ENCODE measurements at regions not wholly inside any gene's neighbourhood (a gene's known extent, or its start where the extent isn't known, plus 50 kb on each side); places are given as distances from the start of the nearest gene placed in this dataset.

DNA sequence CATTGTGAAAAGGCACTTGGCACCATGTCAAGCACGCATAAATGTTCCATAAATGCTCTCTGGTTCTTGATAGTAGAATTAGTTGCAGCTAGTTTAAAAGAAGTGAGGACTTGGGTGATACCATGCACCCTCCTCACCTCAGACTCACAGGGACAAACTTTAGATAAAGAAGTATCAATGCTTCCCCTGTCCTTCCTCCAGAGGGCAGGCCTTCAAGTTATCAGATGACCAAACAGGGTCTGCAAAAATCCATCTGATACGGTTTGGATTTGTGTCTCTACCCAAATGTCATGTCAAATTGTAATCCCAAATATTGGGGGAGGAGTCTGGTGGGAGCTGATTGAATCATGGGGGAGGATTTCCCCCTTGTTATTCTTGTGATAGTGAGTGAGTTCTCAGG is 54.1 kb downstream of the C1QL2 start:
- no peak for DNase-seq

DNA sequence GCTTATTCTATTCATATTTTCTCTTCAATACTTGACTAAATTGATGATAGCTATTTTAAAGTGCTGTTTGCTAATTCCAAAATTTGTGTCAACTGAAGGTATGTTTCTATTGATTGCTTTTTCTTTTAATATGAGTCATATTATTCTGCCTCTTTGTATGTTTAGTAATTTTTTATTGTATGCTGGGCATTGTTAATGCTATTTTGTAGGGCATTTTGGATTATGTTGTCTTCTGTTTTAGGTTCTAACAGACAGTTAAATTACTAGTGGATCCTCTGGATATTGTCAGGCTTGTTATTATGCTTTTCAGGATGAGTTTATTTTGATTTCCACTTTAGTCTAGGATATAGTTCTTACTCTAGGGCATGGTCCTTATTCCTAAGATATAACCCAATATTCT is 55.6 kb downstream of the C1QL2 start:
- DNase-seq = no peak

DNA sequence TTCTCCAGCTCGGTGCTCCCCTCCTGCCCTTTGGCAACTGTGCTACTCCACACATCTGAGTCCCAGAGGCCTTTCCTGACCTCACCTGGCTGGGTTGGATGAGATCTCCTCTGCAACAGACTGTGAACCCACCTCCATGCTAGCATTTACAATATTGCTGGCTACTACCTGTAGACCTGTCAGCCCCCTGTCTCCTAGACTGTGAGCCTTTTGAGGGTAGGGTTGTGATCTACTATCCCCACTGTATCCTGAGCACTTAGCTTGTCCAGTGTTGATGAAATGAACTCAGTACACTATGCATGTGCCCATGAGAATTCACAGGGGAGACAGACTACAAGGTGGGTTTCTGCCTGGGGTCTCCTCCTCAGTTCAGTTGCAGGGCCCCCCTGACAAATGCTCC is 70.1 kb downstream of the C1QL2 start:
- DNase-seq = no peak

DNA sequence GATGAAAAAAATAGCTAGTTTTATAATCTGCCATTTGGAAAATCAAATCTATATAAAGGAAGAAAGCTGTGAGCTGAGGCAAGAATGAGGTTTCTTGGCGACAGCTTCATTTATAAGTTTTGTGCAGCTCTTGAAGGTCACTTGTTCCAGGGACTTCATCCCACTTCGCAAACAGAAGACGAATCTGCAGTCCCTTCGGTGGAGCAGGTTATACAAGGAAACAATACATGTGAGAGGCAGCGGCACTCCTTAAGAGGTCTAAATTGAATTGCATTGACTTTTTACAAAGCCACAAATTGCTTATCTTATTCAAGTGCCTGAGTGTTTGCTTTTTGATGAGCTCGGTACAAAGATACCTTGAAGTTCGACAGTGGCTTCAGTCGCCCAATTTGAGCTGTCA is 72.2 kb downstream of the C1QL2 start:
- DNase-seq = no peak

DNA sequence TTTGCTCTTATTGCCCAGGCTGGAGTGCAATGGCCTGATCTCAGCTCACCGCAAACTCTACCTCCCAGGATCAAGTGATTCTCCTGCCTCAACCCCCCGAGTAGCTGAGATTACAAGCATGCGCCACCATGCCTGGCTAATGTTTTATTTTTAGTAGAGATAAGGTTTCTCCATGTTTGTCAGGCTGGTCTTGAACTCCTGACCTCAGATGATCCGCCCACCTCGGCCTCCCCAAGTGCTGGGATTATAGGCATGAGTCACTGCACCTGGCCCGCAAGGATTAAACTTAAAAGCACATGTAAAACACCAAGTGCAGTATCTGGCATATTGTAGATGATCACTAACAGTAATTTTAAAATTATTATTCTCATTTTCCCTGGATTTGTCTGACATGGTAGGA is 72.9 kb downstream of the C1QL2 start:
- DNase-seq = no peak

DNA sequence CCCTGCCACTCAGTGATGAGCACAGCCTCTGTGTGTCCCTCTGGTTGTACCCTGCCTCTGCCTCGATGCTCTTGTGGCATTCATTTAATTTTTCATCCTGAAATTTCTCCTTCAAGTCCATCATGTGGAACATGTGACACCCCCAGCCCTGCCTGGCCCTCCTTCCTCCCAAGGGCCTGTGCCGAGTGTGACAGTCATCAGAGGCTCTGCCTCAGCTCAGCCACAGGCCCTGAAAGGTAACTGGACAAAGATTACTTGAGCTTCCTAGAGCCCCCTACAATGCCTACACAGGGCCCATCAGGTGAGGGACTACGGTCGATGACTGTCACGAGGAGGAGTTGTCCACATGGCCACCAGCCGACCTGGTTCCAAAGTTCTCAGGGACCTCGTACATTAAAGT is 75.1 kb downstream of the C1QL2 start:
- DNase-seq = no peak

DNA sequence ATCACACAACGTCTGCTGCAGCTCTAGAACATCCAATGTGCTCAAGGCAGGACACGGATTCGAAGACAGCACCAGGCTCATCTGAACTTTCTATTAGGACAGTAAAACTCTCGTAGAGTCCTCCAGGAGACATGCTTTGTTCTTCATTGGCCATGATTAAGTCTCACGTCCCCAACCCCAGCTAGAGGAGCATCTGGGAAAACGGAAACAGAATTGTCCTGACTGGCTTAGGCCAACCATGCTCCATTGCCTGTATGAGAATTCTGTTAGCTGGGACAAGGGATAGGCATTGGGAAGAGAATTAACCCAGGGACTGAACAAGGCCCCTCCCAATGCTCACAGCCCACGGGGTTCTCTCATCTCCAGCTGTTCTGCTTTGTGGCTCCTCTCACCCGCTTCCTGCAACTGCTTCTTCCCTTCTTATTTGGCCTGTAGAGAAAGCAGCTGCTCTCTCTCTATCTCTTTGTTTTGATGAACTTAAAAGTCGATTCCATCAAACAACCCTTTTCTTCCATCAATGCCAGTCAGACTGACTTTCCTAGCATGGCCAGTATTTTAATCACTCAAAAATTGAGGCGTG is 75.6 kb downstream of the C1QL2 start:
- DNase-seq = no peak

DNA sequence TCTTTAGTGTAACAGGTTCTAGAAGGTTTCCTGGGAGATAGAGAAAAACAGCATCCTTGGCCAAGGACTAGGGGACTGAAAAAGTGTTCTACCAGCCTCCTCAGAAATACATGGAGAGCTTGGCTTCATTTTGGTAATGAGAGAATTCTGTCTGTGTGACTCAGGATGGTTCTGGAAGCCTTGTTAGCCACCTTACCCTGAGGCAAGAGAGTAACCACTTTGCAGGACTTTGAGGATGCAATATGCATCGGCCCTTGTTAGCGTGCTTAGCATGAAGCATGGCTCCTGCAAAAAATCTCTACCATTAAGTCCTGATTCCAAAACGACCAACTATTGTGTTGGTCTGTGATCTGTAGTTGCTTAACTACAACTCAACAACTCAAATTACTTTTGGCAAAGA is 79.8 kb downstream of the C1QL2 start:
- no peak for DNase-seq

DNA sequence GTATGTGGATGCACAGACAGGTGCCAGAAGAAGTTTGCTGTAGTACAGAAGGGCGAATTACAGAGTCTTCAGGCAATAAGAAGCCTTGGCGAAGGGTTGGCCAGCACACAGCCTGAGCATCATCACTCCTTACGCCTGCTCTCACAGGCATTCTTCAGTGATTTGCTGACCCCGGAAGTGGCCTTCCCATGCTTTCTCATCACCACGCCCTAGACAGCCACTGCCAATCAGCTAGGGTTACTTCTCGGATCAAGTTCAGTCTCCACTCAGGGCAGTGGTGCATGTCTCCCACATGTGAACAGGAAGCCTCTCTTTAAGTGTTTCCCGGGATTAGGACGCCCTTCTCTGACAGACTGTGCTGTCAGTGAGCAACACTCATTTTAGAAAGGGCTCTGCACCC is 81.8 kb downstream of the C1QL2 start:
- no peak for DNase-seq

DNA sequence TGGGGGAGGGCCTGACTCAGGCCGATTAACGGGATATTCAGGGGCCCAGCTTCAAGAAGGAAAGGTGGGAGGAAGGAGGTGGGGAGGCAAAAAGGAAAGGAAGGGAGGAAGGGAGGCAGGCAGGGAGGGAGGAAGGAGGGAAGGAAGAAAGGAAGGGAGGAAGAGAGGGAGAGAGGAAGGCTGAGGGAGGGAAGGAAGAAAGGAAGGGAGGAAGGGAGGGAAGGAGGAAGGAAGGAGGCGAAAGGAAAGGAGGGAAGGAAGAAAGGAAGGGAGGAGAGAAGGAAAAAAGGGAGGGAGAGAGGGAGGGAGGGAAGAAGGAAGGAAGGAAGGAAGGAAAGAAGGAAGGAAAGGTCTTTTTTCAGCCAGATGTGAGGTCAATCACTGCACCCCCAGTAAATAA is 85.3 kb downstream of the C1QL2 start:
- DNase-seq = no peak

DNA sequence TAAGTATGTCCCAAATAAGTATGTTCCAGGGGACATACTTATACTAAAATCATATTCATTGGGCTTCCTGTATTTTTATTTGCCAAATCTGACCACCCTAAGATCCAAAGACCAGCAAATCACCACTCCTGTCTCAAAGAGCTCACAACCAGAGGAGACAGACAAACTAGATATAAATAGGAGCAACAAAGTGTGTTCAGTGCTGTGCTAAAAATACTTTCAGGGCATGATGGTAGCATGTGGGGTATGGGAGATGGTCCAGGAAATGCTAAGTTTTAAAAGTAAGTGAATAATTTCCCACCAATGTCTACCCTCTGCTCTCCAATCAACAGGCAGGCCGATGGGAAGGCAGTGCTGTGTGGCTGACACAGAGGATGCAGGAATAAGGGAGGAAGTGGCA is 87.1 kb downstream of the C1QL2 start:
- no peak for DNase-seq

DNA sequence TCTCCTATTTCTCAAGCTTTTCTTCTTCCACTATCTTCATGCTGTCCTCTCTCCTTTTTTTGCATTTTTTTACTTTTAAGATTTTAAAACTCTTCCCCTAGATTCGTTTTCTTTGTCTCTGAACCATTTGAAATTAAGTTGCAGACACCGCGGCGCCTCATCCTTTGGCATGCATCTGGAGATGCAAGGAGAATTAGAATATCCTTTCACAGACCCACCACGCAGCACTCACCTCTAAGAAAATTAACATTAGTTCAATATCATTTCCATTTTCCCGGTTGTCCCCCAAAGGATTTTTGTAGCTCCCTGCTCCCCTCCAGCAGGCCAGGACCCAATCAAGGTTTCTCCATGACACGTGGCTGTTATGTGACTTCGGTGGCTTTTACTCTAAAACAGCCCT is 88.8 kb downstream of the C1QL2 start:
- no peak for DNase-seq

DNA sequence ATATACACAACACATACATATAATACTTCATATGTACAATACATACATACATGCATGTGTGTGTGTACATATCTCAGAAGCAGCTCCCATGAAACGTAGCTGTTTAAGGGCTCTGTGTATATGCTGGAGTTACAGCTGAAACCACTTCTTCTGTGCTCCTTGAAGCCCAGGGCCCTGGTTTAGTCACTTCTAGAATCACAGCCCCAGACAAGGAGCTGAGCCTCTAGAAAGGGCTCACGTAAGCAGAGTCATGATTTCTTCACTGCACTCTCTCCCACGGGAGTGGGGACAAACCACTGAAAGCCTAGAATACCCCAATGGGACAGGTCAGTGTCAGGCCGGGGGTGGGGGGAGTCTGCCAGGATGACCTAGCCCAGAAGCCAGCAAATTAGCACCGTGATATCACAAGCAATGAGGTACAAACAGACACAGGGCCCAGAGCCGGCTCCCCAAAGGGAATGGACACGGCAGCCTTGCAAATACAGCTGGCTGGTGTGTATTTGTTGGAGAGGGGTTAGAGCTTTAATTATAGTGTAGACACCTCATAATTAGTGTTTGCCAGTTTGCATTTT is 90.3 kb downstream of the C1QL2 start:
- DNase-seq = peak in 1 of 2 donors; percentile 48

DNA sequence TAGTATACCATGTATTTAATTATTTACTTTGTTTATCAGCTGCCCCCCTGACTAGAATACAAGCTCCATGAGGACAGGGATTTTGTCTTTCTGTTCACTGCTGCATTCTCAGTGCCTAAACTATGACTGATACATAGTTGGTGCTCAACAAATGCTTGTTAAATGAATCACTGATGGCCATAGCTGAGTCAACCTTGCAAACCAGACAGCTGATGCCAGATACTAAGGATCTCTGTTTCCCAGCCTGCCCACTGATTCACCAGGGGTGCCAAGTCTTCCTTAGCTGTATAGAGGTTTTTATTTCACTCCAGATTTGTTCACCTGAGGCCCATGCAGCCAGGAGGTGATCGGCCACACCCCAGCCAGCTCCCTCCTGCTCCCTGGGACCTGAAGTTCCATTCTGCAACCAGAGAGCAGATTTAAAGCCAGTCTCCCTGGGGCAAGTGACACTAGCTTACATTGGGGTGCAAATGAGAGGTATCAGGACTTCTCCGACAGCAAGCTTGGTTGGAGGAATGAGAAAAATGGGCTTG is 92.2 kb downstream of the C1QL2 start:
- no peak for DNase-seq

DNA sequence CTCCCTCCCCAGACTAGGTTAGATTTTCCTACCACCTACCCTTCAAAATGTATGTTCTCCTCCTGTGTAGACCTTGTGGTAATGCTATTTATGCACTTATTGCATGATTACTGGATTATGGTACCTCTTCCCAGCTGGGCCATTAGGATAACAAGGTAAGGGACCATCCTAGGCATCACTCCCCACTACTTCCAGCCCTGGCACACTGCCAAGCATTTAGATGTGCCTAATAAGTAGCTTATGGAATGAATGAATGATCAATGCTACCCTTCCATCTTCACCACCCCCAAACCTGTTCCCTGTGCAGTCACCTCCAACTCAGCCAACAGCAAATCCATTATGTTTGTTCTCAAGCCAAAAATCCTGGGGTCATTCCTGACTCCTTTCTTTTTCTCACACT is 93.4 kb downstream of the C1QL2 start:
- no peak for DNase-seq

DNA sequence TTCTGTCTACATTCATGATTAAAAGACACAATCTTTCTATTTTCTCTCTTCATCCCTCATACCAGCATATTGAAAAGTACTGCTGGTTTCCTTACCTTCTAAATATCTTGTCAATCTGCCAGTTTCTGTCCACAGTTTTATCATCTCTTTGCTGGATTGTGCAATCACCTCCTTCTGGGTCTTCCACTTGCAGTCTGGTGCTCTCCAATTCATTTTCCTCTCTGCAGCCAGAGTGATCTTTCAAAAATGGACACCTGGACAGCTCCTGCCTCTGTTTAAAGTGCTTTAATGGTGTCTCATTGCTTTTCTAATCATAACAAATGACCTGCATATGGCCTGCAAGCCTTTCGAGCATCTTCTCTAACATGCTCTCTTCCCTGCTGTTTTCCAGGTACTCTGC is 94.0 kb downstream of the C1QL2 start:
- DNase-seq = no peak

DNA sequence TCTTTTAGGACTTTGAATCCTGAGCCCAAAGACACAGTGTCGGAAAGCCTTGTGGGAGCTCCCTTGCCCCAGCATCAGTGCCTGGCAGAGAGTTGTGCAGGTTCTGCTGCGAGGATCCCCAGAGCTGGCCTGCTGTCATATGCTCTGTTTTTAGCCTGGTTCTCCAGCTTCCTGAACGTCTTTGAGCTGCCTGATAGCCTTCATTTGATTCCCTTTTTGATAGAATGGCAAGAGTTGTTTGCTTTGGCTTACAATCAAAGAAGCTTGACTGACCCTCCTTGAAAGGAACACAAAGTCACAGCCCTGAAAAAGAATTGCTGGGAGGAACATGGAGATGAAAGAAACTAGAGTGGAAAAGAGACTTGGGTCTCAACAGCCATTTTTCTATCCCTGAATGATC is 95.4 kb downstream of the C1QL2 start:
- DNase-seq = no peak

DNA sequence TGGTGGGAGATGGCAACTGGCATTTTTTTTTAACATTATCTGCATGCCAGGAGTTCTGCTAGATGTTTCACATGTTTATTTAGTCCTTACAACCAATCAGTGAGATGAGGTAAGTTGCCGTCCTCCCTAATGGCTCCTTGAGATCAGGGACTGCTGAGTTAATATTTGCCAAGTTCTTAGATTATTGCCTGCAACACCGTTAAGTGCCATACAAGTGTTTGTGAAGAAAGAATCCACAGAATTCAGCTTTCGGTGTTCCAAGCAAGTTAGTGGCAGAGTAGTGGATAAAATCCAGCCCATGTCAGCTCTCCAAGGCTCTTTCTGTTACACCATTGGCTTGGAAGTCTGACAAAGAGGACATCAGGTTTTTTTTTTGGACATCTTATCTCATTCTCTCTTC is 95.9 kb downstream of the C1QL2 start:
- DNase-seq = no peak

DNA sequence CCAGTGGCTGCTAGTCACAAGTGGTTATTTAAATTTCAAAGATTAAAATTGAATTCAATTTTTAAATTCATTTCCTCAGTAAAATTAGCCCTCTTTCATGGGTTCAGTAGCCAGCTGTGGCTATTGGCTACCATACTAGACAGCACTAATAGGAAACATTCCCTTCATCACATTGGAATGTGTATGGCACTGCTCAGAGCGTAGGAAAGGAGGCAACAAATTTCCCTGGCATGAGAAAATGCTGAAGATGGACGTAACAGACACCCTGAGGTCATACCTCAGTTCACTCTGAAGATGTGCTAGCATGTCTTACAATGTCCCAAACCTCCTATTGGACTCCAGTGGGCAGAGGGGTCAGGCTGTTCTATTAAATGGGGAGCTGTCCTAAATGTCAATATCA is 96.4 kb downstream of the C1QL2 start:
- no peak for DNase-seq

DNA sequence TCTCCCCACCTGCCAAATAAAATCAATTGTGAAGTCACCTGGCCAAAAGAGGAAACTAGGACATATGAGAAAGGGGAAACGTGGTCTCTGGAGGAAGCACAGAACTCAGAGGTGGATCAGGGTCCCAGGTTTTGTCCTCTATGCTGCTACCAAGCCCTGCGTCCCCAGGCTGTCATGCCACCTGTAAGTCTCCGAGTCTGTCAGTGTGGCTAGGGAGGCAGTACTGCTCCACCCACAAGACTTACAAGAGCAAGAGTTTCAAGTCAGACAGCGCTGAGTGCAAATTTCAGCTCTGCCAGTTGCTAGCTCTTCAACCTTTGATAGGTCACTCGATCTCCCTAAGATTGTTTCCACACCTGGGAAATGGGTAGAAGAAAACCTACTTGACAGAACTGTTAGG is 98.6 kb downstream of the C1QL2 start:
- no peak for DNase-seq

DNA sequence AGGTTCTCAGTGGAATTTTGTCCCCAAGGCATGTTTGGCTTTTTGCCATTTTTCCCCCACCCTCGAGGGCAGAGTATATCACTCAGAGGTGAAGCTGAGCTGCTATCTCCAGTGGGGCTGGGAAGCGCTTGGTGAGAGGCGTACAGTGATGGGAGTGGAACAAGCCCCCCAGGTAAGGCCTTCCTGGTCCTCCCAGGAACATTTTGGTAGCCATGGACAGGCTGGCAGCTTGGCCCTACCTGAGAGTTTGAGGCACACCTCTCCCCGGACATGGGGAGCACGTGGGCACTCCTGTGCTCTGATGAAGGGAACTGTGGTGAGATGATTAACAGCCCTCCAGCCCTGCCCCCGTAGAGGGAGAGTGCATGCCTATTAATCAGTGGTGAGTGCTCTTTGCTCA is 99.3 kb downstream of the C1QL2 start:
- DNase-seq = no peak

DNA sequence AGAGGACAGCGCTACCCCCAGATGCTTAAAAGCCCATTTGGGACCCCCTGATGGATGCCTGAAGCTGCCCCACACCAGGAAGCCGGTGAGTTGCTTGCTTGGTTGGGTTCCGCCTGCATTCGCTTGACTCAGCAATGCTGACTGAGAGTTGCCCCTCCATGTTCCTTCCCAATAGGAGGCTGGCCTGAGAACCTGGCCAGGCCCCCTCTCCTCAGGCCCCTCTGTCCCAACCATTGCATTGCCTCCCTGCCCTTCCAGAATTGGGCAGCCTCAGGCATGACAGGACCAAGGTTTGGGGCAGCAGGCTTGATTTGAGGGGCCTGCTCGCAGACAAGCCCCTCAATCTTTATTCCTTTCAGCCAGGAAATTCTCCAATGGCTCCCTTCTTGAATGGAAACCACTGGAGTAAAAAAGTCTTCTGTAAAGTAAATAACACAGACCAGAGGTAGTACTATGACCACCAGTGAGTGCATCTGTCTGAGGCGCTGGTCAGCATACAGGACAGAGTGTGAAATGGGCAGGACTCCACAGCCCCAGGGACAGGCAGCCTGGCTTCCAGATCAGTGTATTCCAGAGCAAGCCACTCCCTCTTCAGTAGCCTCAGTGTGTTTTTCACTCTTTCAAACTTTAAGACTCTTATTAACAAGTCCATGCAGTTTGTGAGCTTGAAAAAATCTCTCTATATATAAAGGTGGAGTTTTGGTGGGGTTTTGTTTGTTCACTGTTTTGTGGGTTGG is 104.7 kb downstream of the C1QL2 start:
- DNase-seq = no peak

DNA sequence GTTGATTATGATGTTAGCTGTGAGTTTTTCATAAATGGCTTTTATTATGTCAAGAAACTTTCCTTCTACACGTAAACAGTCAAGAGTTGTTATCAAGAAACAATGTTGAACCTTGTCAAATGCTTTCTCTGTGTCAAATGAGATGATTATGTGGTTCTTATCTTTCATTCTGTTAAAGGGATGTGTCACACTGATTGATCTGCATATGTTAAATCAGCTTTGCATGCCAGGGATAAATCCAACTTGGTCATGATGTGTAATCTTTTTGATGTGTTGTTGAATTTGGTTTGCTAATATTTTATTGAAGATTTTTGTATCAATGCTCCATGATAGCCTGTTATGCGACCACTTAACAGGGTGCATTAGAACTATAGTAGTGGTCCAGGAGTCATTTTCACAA is 107.3 kb downstream of the C1QL2 start:
- no peak for DNase-seq

DNA sequence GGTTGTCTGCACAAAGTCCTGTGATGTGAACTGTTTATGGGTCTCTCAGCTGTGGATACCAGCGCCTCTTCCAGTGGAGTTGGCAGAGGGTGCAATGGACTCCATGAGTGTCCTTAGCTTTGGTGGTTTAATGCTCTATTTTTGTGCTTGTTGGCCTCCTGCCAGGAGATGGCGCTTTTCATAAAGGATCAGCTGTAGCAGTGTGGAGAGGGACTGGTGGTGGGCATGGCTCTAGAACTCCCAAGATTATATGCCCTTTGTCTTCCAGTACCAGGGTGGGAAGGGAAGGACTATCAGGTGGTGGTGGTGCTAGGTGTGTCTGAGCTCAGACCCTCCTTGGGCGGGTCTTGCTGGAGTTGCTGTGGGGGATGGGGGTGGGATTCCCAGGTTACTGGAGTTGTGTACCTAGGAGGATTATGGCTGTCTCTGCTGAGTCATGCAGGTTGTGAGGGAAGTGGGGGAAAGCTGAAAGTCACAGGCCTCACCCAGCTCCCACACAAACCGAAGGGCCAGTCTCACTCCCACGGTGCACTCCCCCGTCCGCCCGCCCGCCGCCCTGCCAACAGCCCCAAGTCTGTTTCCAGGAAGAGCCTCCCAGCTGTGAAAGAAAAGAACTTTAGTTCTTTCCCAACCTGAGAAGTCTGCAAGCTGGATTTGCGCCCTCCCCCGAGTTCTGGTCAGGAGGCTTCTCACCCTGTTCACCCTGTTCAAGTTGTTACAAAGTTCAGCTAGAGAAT is 108.1 kb downstream of the MARCO start:
- peak in 1 of 2 donors; percentile 5 for DNase-seq

Data from inflammatory macrophage treated with lipopolysaccharide for 1 hour (primary cell).